GM18909 (cell line): ENCODE measurements at regions not wholly inside any gene's neighbourhood (a gene's known extent, or its start where the extent isn't known, plus 50 kb on each side); places are given as distances from the start of the nearest gene placed in this dataset.

Experiments used
- ATAC-seq: cut with Tn5 transposase; IDR thresholded peaks from one replicate; pipeline ENCODE4 v1.9.1; 2021; ENCODE audit warnings: mild to moderate bottlenecking; ENCODE audit not compliant: unreplicated experiment, poor library complexity

DNA sequence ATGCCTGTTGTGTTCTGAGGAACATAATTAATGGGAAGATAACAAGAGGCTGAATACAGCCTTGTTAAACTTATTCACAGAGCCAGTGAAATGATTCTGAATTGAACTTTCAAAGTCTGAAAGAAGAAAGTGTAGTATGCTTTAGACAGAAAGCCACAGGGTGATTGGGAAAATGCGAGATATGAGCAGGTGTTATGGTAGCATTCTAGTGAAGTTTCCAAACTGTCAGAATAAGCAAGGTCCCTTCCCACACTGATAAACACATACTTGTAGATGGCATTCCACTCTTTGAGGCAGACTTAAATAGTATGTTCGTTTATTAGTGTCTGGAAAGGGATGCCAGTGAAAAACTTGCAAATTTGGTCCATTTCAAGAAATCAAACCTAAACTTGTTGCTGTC lies 70.5 kb upstream of the ITPRID2 start:
- ATAC-seq, result no peak

DNA sequence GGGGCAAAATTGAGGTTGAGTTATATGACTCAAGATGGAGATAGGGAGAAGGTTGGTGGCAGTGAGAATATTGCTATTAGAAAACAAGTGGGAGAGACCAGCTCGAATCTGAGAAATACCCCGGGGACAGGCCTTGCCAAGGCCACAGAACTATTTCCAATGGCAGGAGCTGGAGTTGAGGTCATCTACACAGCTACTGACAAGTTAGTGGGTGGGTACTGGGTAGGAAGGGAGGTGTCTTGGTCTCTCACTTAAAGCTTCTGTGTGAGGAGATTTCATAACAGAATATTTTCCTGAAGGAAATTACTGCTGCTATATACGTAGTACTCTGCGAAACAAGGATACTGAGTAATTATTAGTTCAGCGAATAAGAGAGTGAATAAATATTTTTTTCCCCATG lies 69.4 kb upstream of the ITPRID2 start:
- ATAC-seq, result no peak

DNA sequence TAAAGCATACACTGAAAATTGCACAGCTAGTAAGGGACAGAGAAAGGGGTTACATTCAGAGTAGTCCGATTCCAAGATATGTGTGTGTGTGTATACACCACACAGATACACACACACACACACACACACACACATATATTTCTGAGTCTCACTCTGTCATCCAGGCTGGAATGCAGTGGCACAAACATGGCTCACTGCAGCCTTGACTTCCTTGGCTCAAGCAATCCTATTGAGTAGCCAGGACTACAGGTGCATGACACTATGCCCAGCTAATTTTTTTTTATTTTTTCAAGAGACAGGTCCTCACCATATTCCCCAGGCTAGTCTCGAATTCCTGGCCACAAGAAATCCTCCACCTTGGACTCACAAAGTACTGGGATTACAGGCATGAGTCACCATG lies 68.1 kb upstream of the ITPRID2 start:
- no peak for ATAC-seq

- no peak for ATAC-seq
These were observed 63.3 kb upstream of the ITPRID2 start for GRCh38 chr2:181828122-181828705.

GRCh38 chr2:181829230-181829629 lies 62.3 kb upstream of the ITPRID2 start:
- ATAC-seq, result no peak

DNA sequence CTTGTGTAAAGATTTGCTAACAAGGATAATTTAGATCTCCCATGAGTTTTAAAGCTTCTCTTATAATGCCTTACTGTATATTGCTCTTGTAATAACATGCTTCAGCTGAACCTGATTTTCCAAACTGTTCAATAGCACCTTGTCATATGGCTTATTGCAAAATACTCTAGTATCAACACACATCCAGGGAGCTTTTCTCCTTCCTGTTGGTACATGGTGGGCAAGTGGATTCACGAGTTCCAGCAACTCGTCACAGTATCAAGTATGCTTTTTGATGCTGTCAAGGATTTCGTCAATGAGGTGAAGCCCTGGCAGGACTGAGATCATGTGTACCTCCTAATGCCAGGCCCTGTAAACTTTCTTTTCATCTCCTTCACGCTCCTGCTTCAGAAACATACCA lies 59.5 kb upstream of the ITPRID2 start:
- ATAC-seq, result no peak

DNA sequence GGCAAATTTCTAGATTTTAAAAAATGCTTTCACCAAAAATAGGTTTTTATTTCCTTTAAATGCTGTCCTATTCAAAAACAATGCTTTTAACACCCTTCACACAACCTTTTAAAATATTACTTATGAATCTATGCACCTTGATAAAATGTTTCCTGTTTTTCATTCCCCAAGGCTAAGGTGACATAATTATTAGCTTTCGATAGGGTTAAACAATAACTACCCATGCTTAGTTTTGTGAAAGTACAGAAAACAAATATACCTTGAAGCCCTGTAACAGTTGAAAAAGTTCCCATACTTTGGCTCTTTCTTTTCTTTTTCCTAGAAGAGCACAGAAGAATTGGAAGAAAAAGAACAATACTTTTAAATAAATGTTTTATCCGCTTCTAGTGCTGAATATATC lies 54.9 kb upstream of the ITPRID2 start:
- ATAC-seq, result peak; percentile 86

DNA sequence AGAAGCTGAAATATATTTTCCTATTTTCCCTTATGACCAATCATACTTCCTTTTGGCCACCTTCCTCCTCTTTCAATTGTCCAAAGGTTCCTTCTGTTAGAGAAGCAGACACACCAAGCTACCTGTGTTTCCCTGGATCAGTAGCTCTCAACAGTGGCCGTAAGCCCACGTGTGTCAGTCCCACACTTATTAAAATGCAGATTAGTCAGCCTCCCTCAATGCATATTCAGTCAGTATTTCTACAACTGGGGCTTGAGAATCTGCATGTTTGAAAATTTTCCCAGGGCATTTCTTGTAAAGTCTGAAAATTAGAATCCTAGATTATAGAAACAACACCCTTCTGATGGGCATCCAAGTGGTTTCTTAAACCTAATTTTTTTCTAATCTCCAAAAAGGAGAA lies 54.0 kb upstream of the ITPRID2 start:
- ATAC-seq, result no peak

DNA sequence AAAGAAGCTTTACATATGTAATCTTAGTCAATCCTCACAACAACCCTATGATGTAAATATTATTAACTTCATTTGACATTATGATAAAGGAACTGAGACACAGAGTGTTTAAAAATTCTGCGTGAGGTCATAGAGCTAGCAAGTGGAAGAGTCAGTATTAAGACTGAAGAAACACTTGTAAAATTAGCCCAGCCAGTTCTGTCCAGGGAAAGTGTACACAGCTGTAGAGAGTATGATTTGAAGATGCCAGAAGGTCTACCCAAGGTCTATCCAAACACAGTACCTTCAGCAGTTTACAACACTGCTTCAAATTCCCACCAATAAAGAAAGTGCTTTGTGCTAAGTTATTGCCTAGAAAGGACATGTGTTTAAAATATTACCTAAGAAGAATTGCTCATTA lies 51.7 kb upstream of the ITPRID2 start:
- ATAC-seq, result no peak

GRCh38 chr2:181841079-181841478 lies 50.5 kb upstream of the ITPRID2 start:
- no peak for ATAC-seq
